ENCODE measurements at regions not wholly inside any gene's neighbourhood (a gene's known extent, or its start where the extent isn't known, plus 50 kb on each side); places are given as distances from the start of the nearest gene placed in this dataset.

- TF ChIP-seq GABPA (IDR thresholded peaks at IDR 0.05; ENCODE audit: low read depth) (no peak), CTCF (IDR thresholded peaks at IDR 0.05; ENCODE audit: insufficient read depth, low read length) (no peak)
These were observed 229.1 kb upstream of the FAT1 start for GRCh38 chr4:186952709-186953108.
